ENCODE measurements at regions not wholly inside any gene's neighbourhood (a gene's known extent, or its start where the extent isn't known, plus 50 kb on each side); places are given as distances from the start of the nearest gene placed in this dataset.
"Not testable (repeated sequence)": the region's sequence is repeated elsewhere in the genome, so short reads cannot be mapped to it uniquely, and the experiment has no call there.

GRCh38 chr19:28655054-28655453 is 557.9 kb downstream of the UQCRFS1 start:
- no peak for DNase-seq

- no peak for DNase-seq
Measured at GRCh38 chr19:28652765-28653164, 560.2 kb downstream of the UQCRFS1 start.

GRCh38 chr19:28646629-28647028 is 566.3 kb downstream of the UQCRFS1 start:
- no peak for DNase-seq

- DNase-seq, result no peak
Measured at GRCh38 chr19:28644169-28644775, 568.7 kb downstream of the UQCRFS1 start.

GRCh38 chr19:28642787-28643683 is 569.9 kb downstream of the UQCRFS1 start:
- DNase-seq, result no peak

- no peak for DNase-seq
Measured at GRCh38 chr19:28641395-28641794, 571.6 kb downstream of the UQCRFS1 start.

GRCh38 chr19:28640506-28640905 is 572.4 kb downstream of the UQCRFS1 start:
- DNase-seq, result no peak

GRCh38 chr19:28638445-28638844 is 574.5 kb downstream of the UQCRFS1 start:
- no peak for DNase-seq

GRCh38 chr19:28636706-28637105 is 576.2 kb downstream of the UQCRFS1 start:
- no peak for DNase-seq

GRCh38 chr19:28636016-28636629 is 576.8 kb downstream of the UQCRFS1 start:
- no peak for DNase-seq

GRCh38 chr19:28634837-28635236 is 578.1 kb downstream of the UQCRFS1 start:
- no peak for DNase-seq

- DNase-seq, result no peak
Measured at GRCh38 chr19:28634019-28634328, 579.0 kb downstream of the UQCRFS1 start.

GRCh38 chr19:28633319-28634018 is 579.5 kb downstream of the UQCRFS1 start:
- DNase-seq, result peak; percentile 55

- DNase-seq, result no peak
Measured at GRCh38 chr19:28632371-28633080, 580.4 kb downstream of the UQCRFS1 start.

GRCh38 chr19:28631961-28632360 is 581.0 kb downstream of the UQCRFS1 start:
- no peak for DNase-seq

- no peak for DNase-seq
Measured at GRCh38 chr19:28627669-28628068, 585.3 kb downstream of the UQCRFS1 start.

- not testable (repeated sequence) for DNase-seq
Measured at GRCh38 chr19:28626407-28626806, 586.5 kb downstream of the UQCRFS1 start.

GRCh38 chr19:28619816-28620429 is 593.0 kb downstream of the UQCRFS1 start:
- no peak for DNase-seq

GRCh38 chr19:28618504-28618903 is 594.4 kb downstream of the UQCRFS1 start:
- no peak for DNase-seq

GRCh38 chr19:28615966-28616365 is 597.0 kb downstream of the UQCRFS1 start:
- no peak for DNase-seq

GRCh38 chr19:28615546-28615916 is 597.4 kb downstream of the UQCRFS1 start:
- no peak for DNase-seq
